Neural crest cell (in vitro differentiated cells): ENCODE measurements at regions not wholly inside any gene's neighbourhood (a gene's known extent, or its start where the extent isn't known, plus 50 kb on each side); places are given as distances from the start of the nearest gene placed in this dataset.
"Not testable (repeated sequence)": the region's sequence is repeated elsewhere in the genome, so short reads cannot be mapped to it uniquely, and the experiment has no call there.

Experiments
- DNase-seq: peaks from one replicate; pipeline ENCODE4 v3.0.0; 2021; ENCODE audit warnings: low read depth, mixed read lengths, low spot score
- H3K27ac Mint-ChIP-seq: one replicate; pipeline ENCODE4 v1.8.0; 2021; ENCODE audit warnings: mild to moderate bottlenecking, mixed read lengths; ENCODE audit not compliant: unreplicated experiment
- H3K27me3 Mint-ChIP-seq: 2 replicates; pipeline ENCODE4 v1.8.0; 2021; ENCODE audit warnings: low read depth, mild to moderate bottlenecking, mixed read lengths
- H3K36me3 Mint-ChIP-seq: 2 replicates; pipeline ENCODE4 v1.8.0; 2021; ENCODE audit warnings: low read depth, mild to moderate bottlenecking, mixed read lengths
- H3K4me1 Mint-ChIP-seq: 2 replicates; pipeline ENCODE4 v1.8.0; 2021; ENCODE audit warnings: mixed read lengths
- H3K4me3 Mint-ChIP-seq: one replicate; pipeline ENCODE4 v1.8.0; 2021; ENCODE audit warnings: mild to moderate bottlenecking, mixed read lengths
- H3K9me3 Mint-ChIP-seq: 2 replicates; pipeline ENCODE4 v1.8.0; 2021; ENCODE audit warnings: mixed read lengths
- TF ChIP-seq, protein P1 (sequence below): fragments of 200-600 bp; sonication (generic); conservative IDR thresholded peaks from 2 replicates; pipeline ENCODE4 v1.5.0; 2021; ENCODE audit warnings: antibody characterized with exemption, mild to moderate bottlenecking

DNA sequence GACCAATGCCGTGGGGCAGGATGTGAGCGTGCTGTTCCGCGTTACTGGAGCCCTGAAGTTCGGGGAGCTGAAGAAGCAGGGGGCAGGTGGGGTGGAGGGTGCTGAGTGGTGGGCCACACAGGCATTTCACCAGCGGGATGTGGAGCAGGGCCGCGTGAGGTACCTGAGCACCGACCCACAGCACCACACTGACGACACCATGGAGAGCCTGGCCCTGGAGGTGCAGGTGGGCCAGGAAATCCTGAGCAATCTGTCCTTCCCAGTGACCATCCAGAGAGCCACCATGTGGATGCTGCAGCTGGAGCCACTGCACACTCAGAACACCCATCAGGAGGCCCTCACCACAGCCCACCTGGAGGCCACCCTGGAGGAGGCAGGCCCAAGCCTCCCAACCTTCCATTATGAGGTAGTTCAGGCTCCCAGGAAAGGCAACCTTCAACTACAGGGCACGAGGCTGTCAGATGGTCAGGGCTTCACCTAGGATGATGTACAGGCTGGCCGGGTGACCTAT is 179.6 kb downstream of the TBC1D2B start:
- no peak overlapping the region for H3K4me3 Mint-ChIP-seq
- no peaks in the 10 kb centered on the region for H3K4me1 Mint-ChIP-seq
- H3K27me3 Mint-ChIP-seq: no peaks in the 10 kb centered on the region
- H3K9me3 Mint-ChIP-seq: no peaks in the 10 kb centered on the region
- H3K36me3 Mint-ChIP-seq: no peaks in the 10 kb centered on the region
- no peak for DNase-seq
- TF ChIP-seq, protein P1, sequence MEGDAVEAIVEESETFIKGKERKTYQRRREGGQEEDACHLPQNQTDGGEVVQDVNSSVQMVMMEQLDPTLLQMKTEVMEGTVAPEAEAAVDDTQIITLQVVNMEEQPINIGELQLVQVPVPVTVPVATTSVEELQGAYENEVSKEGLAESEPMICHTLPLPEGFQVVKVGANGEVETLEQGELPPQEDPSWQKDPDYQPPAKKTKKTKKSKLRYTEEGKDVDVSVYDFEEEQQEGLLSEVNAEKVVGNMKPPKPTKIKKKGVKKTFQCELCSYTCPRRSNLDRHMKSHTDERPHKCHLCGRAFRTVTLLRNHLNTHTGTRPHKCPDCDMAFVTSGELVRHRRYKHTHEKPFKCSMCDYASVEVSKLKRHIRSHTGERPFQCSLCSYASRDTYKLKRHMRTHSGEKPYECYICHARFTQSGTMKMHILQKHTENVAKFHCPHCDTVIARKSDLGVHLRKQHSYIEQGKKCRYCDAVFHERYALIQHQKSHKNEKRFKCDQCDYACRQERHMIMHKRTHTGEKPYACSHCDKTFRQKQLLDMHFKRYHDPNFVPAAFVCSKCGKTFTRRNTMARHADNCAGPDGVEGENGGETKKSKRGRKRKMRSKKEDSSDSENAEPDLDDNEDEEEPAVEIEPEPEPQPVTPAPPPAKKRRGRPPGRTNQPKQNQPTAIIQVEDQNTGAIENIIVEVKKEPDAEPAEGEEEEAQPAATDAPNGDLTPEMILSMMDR: no peak
- no peak overlapping the region for H3K27ac Mint-ChIP-seq

DNA sequence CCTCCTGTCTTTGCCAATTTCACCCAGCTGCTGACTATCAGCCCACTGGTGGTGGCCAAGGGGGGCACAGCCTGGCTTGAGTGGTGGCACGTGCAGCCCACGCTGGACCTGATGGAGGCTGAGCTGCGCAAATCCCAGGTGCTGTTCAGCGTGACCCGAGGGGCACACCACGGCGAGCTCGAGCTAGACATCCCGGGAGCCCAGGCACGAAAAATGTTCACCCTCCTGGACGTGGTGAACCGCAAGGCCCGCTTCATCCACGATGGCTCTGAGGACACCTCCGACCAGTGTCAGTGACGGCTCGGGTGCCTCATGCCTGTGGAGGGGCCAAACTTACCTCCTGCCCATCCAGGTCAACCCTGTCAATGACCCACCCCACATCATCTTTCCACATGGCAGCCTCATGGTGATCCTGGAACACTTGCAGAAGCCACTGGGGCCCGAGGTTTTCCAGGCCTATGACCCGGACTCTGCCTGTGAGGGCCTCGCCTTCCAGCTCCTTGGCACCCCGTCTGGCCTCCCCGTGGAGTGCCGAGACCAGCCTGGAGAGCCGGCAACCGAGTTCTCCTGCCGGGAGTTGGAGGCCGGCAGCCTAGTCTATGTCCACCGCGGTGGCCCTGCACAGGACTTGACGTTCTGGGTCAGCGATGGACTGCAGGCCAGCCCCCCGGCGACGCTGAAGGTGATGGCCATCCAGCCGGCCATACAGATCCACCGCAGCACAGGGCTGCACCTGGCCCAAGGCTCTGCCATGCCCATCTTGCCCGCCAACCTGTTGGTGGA is 180.2 kb downstream of the TBC1D2B start:
- H3K36me3 Mint-ChIP-seq, H3K27me3 Mint-ChIP-seq, H3K4me3 Mint-ChIP-seq, DNase-seq, H3K27ac Mint-ChIP-seq, H3K4me1 Mint-ChIP-seq, H3K9me3 Mint-ChIP-seq: not testable (repeated sequence)

DNA sequence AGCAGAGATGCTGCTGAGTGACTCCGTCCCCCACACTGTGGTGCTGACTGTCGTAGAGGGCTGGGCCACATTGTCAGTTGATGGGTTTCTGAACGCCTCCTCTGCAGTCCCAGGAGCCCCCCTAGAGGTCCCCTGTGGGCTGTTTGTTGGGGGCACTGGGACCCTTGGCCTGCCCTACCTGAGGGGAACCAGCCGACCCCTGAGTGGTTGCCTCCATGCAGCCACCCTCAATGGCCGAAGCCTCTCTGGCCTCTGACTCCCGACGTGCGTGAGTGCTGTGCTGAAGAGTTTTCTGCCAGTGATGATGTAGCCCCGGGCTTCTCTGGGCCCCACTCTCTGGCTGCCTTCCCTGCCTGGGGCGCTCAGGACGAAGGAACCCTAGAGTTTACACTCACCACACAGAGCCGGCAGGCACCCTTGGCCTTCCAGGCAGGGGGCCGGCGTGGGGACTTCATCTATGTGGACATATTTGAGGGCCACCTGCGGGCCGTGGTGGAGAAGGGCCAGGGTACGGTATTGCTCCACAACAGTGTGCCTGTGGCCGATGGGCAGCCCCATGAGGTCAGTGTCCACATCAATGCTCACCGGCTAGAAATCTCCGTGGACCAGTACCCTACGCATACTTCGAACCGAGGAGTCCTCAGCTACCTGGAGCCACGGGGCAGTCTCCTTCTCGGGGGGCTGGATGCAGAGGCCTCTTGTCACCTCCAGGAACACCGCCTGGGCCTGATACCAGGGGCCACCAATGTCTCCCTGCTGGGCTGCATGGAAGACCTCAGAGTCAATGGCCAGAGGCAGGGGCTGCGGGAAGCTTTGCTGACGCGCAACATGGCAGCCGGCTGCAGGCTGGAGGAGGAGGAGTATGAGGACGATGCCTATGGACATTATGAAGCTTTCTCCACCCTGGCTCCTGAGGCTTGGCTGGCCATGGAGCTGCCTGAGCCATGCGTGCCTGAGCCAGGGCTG is 181.1 kb downstream of the TBC1D2B start:
- not testable (repeated sequence) for H3K4me3 Mint-ChIP-seq, DNase-seq, H3K27ac Mint-ChIP-seq, H3K4me1 Mint-ChIP-seq, H3K27me3 Mint-ChIP-seq, H3K9me3 Mint-ChIP-seq, H3K36me3 Mint-ChIP-seq

DNA sequence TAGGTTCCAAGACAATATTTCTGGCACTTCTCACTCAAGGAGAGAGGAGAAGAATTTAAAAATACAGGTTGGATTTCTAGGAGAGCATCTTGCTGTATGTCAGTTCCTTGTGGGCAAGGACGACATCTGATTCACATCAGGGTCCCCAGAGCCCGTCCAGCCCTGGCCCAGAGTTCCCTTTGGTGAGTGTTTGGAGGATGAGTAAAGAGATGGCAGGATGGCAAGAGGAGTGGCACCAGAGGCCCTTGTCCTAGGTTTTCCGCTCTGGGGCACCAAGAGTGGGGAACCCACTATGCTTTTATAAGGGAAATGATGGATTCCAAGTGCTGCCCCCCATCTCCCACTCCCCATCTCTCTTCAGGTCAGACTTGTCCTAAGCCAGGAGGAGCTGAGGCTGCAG is 181.8 kb downstream of the TBC1D2B start:
- TF ChIP-seq, protein P1: no peak
- Mint-ChIP-seq H3K27me3 (no peaks in the 10 kb centered on the region), H3K36me3 (no peaks in the 10 kb centered on the region), H3K4me3 (no peak overlapping the region), H3K9me3 (no peaks in the 10 kb centered on the region), H3K4me1 (no peaks in the 10 kb centered on the region), H3K27ac (no peak overlapping the region)
- no peak for DNase-seq

DNA sequence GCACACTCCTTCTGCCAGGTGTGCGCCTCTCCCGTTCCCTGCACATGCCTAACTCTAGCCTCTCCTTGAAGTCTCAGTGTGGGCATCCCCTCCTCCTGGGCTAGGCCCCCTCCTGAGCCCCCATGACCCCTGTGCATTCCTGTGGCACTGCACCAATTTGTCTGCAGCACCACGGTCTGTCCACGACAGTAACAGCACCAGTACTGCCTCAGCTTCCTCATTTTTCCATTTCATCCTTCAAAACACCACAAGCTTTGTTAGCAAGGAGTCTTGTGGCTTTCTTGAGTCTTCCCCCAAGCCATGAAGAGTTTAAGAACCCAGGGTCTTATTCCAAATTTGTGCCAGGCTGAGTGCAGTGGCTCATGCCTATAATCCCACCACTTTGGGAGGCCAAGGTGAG is 182.4 kb downstream of the TBC1D2B start:
- H3K27ac Mint-ChIP-seq, DNase-seq, H3K9me3 Mint-ChIP-seq, H3K4me3 Mint-ChIP-seq, H3K27me3 Mint-ChIP-seq, H3K4me1 Mint-ChIP-seq, H3K36me3 Mint-ChIP-seq: not testable (repeated sequence)

DNA sequence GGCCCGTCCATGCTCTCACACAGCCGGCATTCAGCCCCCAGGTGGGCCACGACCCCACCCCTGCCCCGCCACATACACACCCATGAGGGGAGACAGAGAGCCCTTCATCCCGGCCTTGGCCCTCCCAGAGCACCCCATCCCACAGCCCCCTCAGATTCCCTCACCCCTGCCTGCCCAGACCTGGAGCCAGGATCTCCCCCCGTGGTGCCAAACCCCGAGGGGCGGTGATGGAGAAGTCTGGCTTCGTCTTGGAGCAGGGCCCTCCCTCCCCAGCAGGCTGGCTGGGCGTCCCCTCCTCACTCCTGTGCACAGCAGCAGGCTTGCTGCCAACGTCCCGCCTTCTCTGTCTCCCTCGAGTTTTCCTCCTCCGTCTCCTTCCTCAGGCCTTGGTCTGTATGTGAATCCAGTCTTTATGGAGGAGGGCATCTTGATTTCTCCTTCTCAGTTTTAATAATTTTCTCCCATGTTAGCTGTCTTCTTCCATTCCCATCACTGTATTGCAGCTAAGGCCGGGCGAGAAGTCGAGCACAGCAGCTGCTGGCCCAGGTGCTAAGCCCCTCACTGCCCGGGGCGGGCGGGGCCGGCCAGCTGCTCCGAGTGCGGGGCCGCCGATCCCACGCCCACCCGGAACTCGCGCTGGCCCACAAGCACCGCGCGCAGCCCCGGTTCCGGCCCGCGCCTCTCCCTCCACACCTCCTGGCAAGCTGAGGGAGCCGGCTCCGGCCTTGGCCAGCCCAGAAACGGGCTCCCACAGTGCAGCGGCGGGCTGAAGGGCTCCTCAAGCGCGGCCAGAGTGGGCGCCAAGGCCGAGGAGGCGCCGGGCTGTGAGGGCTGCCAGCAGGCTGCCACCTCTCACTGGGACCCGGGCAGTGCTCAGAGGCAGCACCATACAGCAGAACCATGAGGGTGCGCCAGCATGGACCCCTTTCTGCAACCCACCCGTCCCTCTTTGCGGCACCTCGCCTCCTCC is 183.6 kb downstream of the TBC1D2B start:
- DNase-seq, H3K27me3 Mint-ChIP-seq, H3K36me3 Mint-ChIP-seq, H3K4me3 Mint-ChIP-seq, H3K27ac Mint-ChIP-seq, H3K4me1 Mint-ChIP-seq, H3K9me3 Mint-ChIP-seq: not testable (repeated sequence)

DNA sequence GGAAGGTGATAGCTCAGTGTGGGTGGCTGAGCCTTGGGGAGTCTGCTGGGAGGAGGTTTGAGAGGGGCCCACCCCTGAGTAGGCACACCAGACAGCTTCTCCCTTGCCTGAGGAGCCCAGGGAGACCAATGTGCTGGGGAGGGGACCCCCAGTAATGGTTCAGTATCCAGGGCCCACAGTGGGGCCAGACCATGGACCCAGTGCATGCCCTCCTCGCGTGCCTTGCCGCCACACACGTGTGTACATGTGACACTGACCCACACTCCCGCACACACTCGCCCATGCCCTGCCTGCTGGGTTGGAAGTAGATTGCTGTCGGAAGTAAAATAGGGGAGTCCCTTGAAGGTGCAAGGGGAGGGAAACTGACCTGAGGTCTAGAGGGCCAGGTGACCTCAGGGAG is 184.3 kb downstream of the TBC1D2B start:
- H3K27ac Mint-ChIP-seq, H3K4me1 Mint-ChIP-seq, H3K4me3 Mint-ChIP-seq, H3K36me3 Mint-ChIP-seq, H3K9me3 Mint-ChIP-seq, H3K27me3 Mint-ChIP-seq, DNase-seq: not testable (repeated sequence)
